H1 (cell line): ENCODE measurements at regions not wholly inside any gene's neighbourhood (a gene's known extent, or its start where the extent isn't known, plus 50 kb on each side); places are given as distances from the start of the nearest gene placed in this dataset.

Experiments used
- CTCF ChIA-PET: fragments of 300-600 bp; sonication (Branson Sonifier 250); formaldehyde crosslinking; loops from one replicate; lab custom pipeline; 2021; ENCODE audit not compliant: partially characterized antibody; lab: Charles Lee
- POLR2A ChIA-PET: fragments of 300-600 bp; sonication (Branson Sonifier 250); formaldehyde crosslinking; loops from one replicate; lab custom pipeline; 2021; ENCODE audit warnings: inconsistent platforms; ENCODE audit not compliant: partially characterized antibody; lab: Charles Lee
- DNase-seq, 2 experiments: peaks; one replicate each; pipeline versions ENCODE4 v3.0.0 to v3.0.0-alpha.2; 2010 to 2022; ENCODE audit warnings: low spot score in 2 of 2, low read depth in 1 of 2, mixed read lengths in 1 of 2
- FAIRE-seq: peaks from 2 replicates; lab custom pipeline; 2011; peaks lifted over from hg19 to GRCh38; lab: Jason Lieb, UNC
- H2AFZ ChIP-seq: 2 replicates; pipeline ENCODE4 v1.8.1; 2012; ENCODE audit warnings: low read length, inconsistent platforms
- H2AK5ac ChIP-seq: 2 replicates; pipeline ENCODE4 v1.6.1; 2013; ENCODE audit warnings: low read depth, low read length
- H2BK120ac ChIP-seq: replicated peaks from 2 replicates; pipeline ENCODE3; 2013; ENCODE audit warnings: low read depth, low read length, inconsistent platforms
- H2BK12ac ChIP-seq: 2 replicates; pipeline ENCODE4 v1.6.1; 2013; ENCODE audit warnings: low read depth, low read length
- H2BK15ac ChIP-seq: 2 replicates; pipeline ENCODE4 v1.6.1; 2013; ENCODE audit warnings: low read length
- H2BK20ac ChIP-seq: 2 replicates; pipeline ENCODE4 v1.6.1; 2013; ENCODE audit warnings: low read length
- H2BK5ac ChIP-seq: 2 replicates; pipeline ENCODE4 v1.6.1; 2013; ENCODE audit warnings: low read depth, low read length
- H3K14ac ChIP-seq: 2 replicates; pipeline ENCODE4 v1.6.1; 2013; ENCODE audit warnings: inconsistent platforms; ENCODE audit not compliant: insufficient read length
- H3K18ac ChIP-seq: 2 replicates; pipeline ENCODE4 v1.6.1; 2013; ENCODE audit warnings: low read length; ENCODE audit errors: extremely low read depth
- H3K23ac ChIP-seq: 2 replicates; pipeline ENCODE4 v1.6.1; 2013; ENCODE audit warnings: inconsistent platforms; ENCODE audit not compliant: insufficient read length
- H3K23me2 ChIP-seq: 2 replicates; pipeline ENCODE4 v1.6.1; 2013; ENCODE audit warnings: low read depth, low read length
- H3K27ac ChIP-seq: 2 replicates; pipeline ENCODE4 v1.6.1; 2011; ENCODE audit warnings: low read depth, low read length, inconsistent platforms
- H3K27me3 ChIP-seq, 4 experiments: replicated peaks in 1 of 4; 1 replicate in 1 of 4; 2 replicates in 3 of 4; pipeline versions ENCODE4 v1.6.1 to v1.8.1; 2011 to 2013; ENCODE audit warnings: low read length in 3 of 4, mild to moderate bottlenecking in 3 of 4, inconsistent platforms in 2 of 4, mixed read lengths in 2 of 4, moderate library complexity in 1 of 4; ENCODE audit not compliant: control insufficient read depth in 3 of 4, insufficient read depth in 3 of 4; ENCODE audit errors: extremely low read depth in 1 of 4
- H3K36me3 ChIP-seq, 4 experiments: 2 replicates each; pipeline versions ENCODE4 v1.6.1 to v1.8.1; 2011 to 2013; ENCODE audit warnings: mild to moderate bottlenecking in 4 of 4, low read length in 3 of 4, moderate library complexity in 2 of 4, control low read depth in 1 of 4, inconsistent platforms in 1 of 4; ENCODE audit not compliant: insufficient read depth in 4 of 4, control insufficient read depth in 2 of 4
- H3K4ac ChIP-seq: replicated peaks from 2 replicates; pipeline ENCODE3; 2013; ENCODE audit warnings: low read length, low read depth, mixed read lengths, inconsistent platforms; ENCODE audit not compliant: insufficient read length
- H3K4me1 ChIP-seq, 4 experiments: replicated peaks in 1 of 4; 1 replicate in 1 of 4; 2 replicates in 3 of 4; pipeline versions ENCODE4 v1.6.1 to v1.8.1; 2011 to 2013; ENCODE audit warnings: low read length in 3 of 4, inconsistent platforms in 2 of 4, mixed read lengths in 1 of 4; ENCODE audit not compliant: insufficient read depth in 4 of 4, control insufficient read depth in 3 of 4
- H3K4me2 ChIP-seq, 2 experiments: 2 replicates each; pipeline versions ENCODE4 v1.6.1 to v1.8.1; 2011 to 2013; ENCODE audit warnings: low read depth in 2 of 2, low read length in 2 of 2, control low read depth in 1 of 2, inconsistent platforms in 1 of 2, mild to moderate bottlenecking in 1 of 2; ENCODE audit not compliant: insufficient read depth in 1 of 2
- H3K4me3 ChIP-seq, 4 experiments: fragments of 200-600, 300-600 bp in 1 of 4; sonication (generic), shearing (Covaris generic), sonication (Bioruptor Twin) in 1 of 4; 2 replicates each; pipeline versions ENCODE4 v1.5.1 to v1.8.1; 2011 to 2016; ENCODE audit warnings: low read length in 4 of 4, low read depth in 3 of 4, control low read depth in 2 of 4, inconsistent platforms in 2 of 4, mild to moderate bottlenecking in 2 of 4, mixed read lengths in 1 of 4, moderate library complexity in 1 of 4; ENCODE audit not compliant: insufficient read depth in 2 of 4; ENCODE audit errors: extremely low read depth in 1 of 4
- H3K56ac ChIP-seq: replicated peaks from 2 replicates; pipeline ENCODE3; 2013; ENCODE audit warnings: low read depth, mild to moderate bottlenecking, mixed read lengths, low read length, inconsistent platforms; ENCODE audit not compliant: insufficient read length
- H3K79me1 ChIP-seq: 2 replicates; pipeline ENCODE4 v1.6.1; 2013; ENCODE audit warnings: low read depth, low read length, control low read depth
- H3K79me2 ChIP-seq, 2 experiments: 2 replicates each; pipeline versions ENCODE4 v1.6.1 to v1.8.1; 2012 to 2013; ENCODE audit warnings: low read length in 2 of 2, mild to moderate bottlenecking in 2 of 2, inconsistent platforms in 1 of 2; ENCODE audit not compliant: insufficient read depth in 2 of 2, control insufficient read depth in 1 of 2
- H3K9ac ChIP-seq, 4 experiments: replicated peaks in 1 of 4; 1 replicate in 1 of 4; 2 replicates in 3 of 4; pipeline versions ENCODE4 v1.6.1 to v1.8.1; 2011 to 2013; ENCODE audit warnings: low read depth in 3 of 4, low read length in 3 of 4, control low read depth in 2 of 4, mild to moderate bottlenecking in 2 of 4, moderate library complexity in 2 of 4, inconsistent platforms in 1 of 4; ENCODE audit errors: extremely low read depth in 1 of 4
- H3K9me3 ChIP-seq, 2 experiments: 2 replicates each; pipeline versions ENCODE4 v1.6.1 to v1.8.1; 2012 to 2013; ENCODE audit warnings: mild to moderate bottlenecking in 2 of 2, moderate library complexity in 2 of 2, control low read depth in 1 of 2, inconsistent platforms in 1 of 2, low read depth in 1 of 2, low read length in 1 of 2, mixed read lengths in 1 of 2; ENCODE audit not compliant: insufficient read depth in 2 of 2
- H4K20me1 ChIP-seq, 2 experiments: replicated peaks in 1 of 2; 2 replicates each; pipeline versions ENCODE3 to v1.8.1; 2011 to 2013; ENCODE audit warnings: inconsistent platforms in 2 of 2, low read length in 2 of 2, mild to moderate bottlenecking in 1 of 2; ENCODE audit not compliant: insufficient read depth in 2 of 2, control insufficient read depth in 1 of 2
- H4K5ac ChIP-seq: 2 replicates; pipeline ENCODE4 v1.6.1; 2013; ENCODE audit warnings: low read length, low read depth, mixed read lengths, inconsistent platforms; ENCODE audit not compliant: insufficient read length
- H4K8ac ChIP-seq: 2 replicates; pipeline ENCODE4 v1.8.0; 2013; ENCODE audit warnings: mild to moderate bottlenecking, moderate library complexity, low read length, inconsistent platforms; ENCODE audit not compliant: insufficient read depth; ENCODE audit errors: extremely low read depth
- H4K91ac ChIP-seq: replicated peaks from 2 replicates; pipeline ENCODE3; 2013; ENCODE audit warnings: low read length, mixed read lengths, inconsistent platforms; ENCODE audit not compliant: insufficient read length
- BRCA1 ChIP-seq: IDR thresholded peaks from 2 replicates; pipeline ENCODE4 v1.6.1; 2012; ENCODE audit warnings: low read depth, low read length, improper control_type of control experiment
- CBX8 ChIP-seq: fragments of 300-800, 300-1000 bp; sonication (generic); IDR thresholded peaks from 2 replicates; pipeline ENCODE4 v1.7.1; 2016; ENCODE audit warnings: low read depth, low read length, borderline replicate concordance
- CHD2 ChIP-seq: IDR thresholded peaks from 2 replicates; pipeline ENCODE4 v1.6.1; 2012; ENCODE audit warnings: low read length, improper control_type of control experiment
- FOSL1 ChIP-seq: IDR thresholded peaks from 2 replicates; pipeline ENCODE4 v1.6.1; 2011; ENCODE audit warnings: mild to moderate bottlenecking, low read depth, low read length, moderate library complexity; ENCODE audit not compliant: insufficient read depth
- KDM1A ChIP-seq: fragments of 200-600, 300-600 bp; sonication (generic); IDR thresholded peaks from 2 replicates; pipeline ENCODE4 v1.7.1; 2016; ENCODE audit warnings: mild to moderate bottlenecking, low read length, borderline replicate concordance
- MAFK ChIP-seq: IDR thresholded peaks from 2 replicates; pipeline ENCODE4 v1.6.1; 2012; ENCODE audit warnings: low read depth, mild to moderate bottlenecking, improper control_type of control experiment, low read length
- SIX5 ChIP-seq: IDR thresholded peaks from 2 replicates; pipeline ENCODE4 v1.6.1; 2011; ENCODE audit warnings: mild to moderate bottlenecking, low read depth, low read length
- YY1 ChIP-seq: IDR thresholded peaks from 2 replicates; pipeline ENCODE4 v1.6.1; 2011; ENCODE audit warnings: low read depth, mild to moderate bottlenecking, low read length
- WGBS, 2 experiments: shearing (Covaris generic) in 1 of 2; methylation state at CpG; one replicate each; pipeline versions ENCODE4 v1.1.6 to v1.1.7; 2013 to 2015; ENCODE audit warnings: low lambda C conversion rate in 2 of 2, mixed read lengths in 2 of 2, inconsistent platforms in 1 of 2, low coverage in 1 of 2, missing lambda C conversion rate in 1 of 2; ENCODE audit not compliant: insufficient replicate concordance in 2 of 2, insufficient coverage in 1 of 2, insufficient read length in 1 of 2; ENCODE audit errors: extremely low coverage in 1 of 2, missing lambda C conversion rate in 1 of 2; 5-methylcytosine and 5-hydroxymethylcytosine counted together

DNA sequence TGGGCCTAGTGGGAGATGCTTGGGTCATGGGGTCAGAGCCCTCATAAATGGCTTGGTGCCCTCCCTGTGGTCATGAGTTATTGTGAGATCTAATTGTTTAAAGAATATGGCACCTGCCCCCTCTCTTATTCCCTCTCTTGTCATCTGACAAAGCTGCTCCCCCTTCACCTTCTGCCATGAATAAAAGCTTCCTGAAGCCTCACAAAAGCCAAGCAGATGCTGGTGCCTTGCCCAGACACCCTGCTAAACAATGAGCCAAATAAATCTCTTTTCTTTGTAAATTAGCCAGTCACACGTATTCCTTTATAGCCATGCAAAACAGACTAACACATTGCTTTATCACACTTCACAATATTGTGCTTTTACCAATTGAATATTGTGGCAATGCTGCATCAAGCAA, 82.8 kb upstream of the PDE4D start:
- no peak overlapping the region for H3K23ac ChIP-seq
- no peak overlapping the region for H2BK5ac ChIP-seq
- H3K9me3 ChIP-seq = no peaks in the 10 kb centered on the region
- H3K23me2 ChIP-seq = no peaks in the 10 kb centered on the region
- no peak overlapping the region for H3K4ac ChIP-seq
- DNase-seq = no peak
- no peak overlapping the region for H2BK12ac ChIP-seq
- no peak overlapping the region for H3K4me2 ChIP-seq
- no peak overlapping the region for H2BK20ac ChIP-seq
- H3K27me3 ChIP-seq = no peaks in the 10 kb centered on the region
- H3K79me1 ChIP-seq = no peaks in the 10 kb centered on the region
- H2BK120ac ChIP-seq = no peak overlapping the region
- H3K9ac ChIP-seq = no peak overlapping the region
- no peak overlapping the region for H4K5ac ChIP-seq
- H2AK5ac ChIP-seq = no peak overlapping the region
- TF ChIP-seq YY1 (no peak), CHD2 (no peak), CBX8 (no peak), MAFK (no peak), BRCA1 (no peak), SIX5 (no peak), FOSL1 (no peak), KDM1A (no peak)
- TF ChIP-seq, all 59 proteins: peak for 0
- ChIA-PET POLR2A (no interaction called here), CTCF (no interaction called here)
- 100% methylated on average over 1 of the region's 1 CpG; no CpG with 5 or more reads in 1 of the 2 experiments for whole genome bisulfite sequencing, 2 experiments
- Histone ChIP-seq H3K4me3 (no peak overlapping the region), H4K20me1 (no peaks in the 10 kb centered on the region), H3K79me2 (no peaks in the 10 kb centered on the region), H3K36me3 (no peaks in the 10 kb centered on the region), H3K56ac (no peak overlapping the region), H3K27ac (no peak overlapping the region), H3K18ac (no peak overlapping the region), H4K8ac (no peak overlapping the region), H3K14ac (no peak overlapping the region), H2BK15ac (no peak overlapping the region), H4K91ac (no peak overlapping the region), H3K4me1 (no peaks in the 10 kb centered on the region), H2AFZ (no peak overlapping the region)
- no peak for FAIRE-seq
